Caco-2 (cell line): ENCODE measurements at regions not wholly inside any gene's neighbourhood (a gene's known extent, or its start where the extent isn't known, plus 50 kb on each side); places are given as distances from the start of the nearest gene placed in this dataset.
"Not testable (repeated sequence)": the region's sequence is repeated elsewhere in the genome, so short reads cannot be mapped to it uniquely, and the experiment has no call there.

Experiments
- BruUV-seq: library from RNA; stranded (reverse); fragments of 400-500 nt; replicated peaks from 2 replicates; lab custom pipeline; 2021; lab: Mats Ljungman, UMichigan
- CTCF ChIA-PET: fragments of 300-600 bp; sonication (Branson Sonifier 250); formaldehyde crosslinking; loops from one replicate; lab custom pipeline; 2022; ENCODE audit warnings: antibody characterized with exemption; lab: Charles Lee
- POLR2A ChIA-PET: fragments of 300-600 bp; sonication (Branson Sonifier 250); formaldehyde crosslinking; loops from one replicate; lab custom pipeline; 2022; ENCODE audit warnings: antibody characterized with exemption; lab: Charles Lee
- DNase-seq, 2 experiments: peaks; one replicate each; pipeline versions ENCODE4 v3.0.0 to v3.0.0-alpha.2; 2020 to 2022
- H3K27me3 ChIP-seq: replicated peaks from 2 replicates; pipeline ENCODE4 v1.6.0; 2011; ENCODE audit warnings: low read length; ENCODE audit not compliant: control insufficient read depth, insufficient read depth
- H3K36me3 ChIP-seq: 2 replicates; pipeline ENCODE4 v1.5.1; 2011; ENCODE audit warnings: low read length; ENCODE audit not compliant: control insufficient read depth, insufficient read depth
- H3K4me1 ChIP-seq: fragments of 250-450 bp; sonication (Bioruptor Pico); 2 replicates; pipeline ENCODE4 v1.5.1; 2020; ENCODE audit warnings: mild to moderate bottlenecking
- H3K4me3 ChIP-seq: 2 replicates; pipeline ENCODE4 v1.5.1; 2011; ENCODE audit warnings: low read depth, mild to moderate bottlenecking, control low read depth, low read length
- H3K9me3 ChIP-seq: fragments of 250-450 bp; sonication (Bioruptor Pico); 2 replicates; pipeline ENCODE4 v1.5.1; 2020; ENCODE audit warnings: mild to moderate bottlenecking, moderate library complexity
- H3K27ac Mint-ChIP-seq: one replicate; pipeline ENCODE4 v1.8.0; 2022; ENCODE audit warnings: mixed read lengths; ENCODE audit not compliant: unreplicated experiment
- H3K27me3 Mint-ChIP-seq: one replicate; pipeline ENCODE4 v1.8.0; 2022; ENCODE audit warnings: mixed read lengths; ENCODE audit not compliant: insufficient read depth, unreplicated experiment
- H3K36me3 Mint-ChIP-seq: one replicate; pipeline ENCODE4 v1.8.0; 2022; ENCODE audit warnings: mild to moderate bottlenecking, mixed read lengths; ENCODE audit not compliant: insufficient read depth, unreplicated experiment
- H3K4me1 Mint-ChIP-seq: one replicate; pipeline ENCODE4 v1.8.0; 2022; ENCODE audit warnings: low read depth, mixed read lengths; ENCODE audit not compliant: unreplicated experiment
- H3K4me3 Mint-ChIP-seq: one replicate; pipeline ENCODE4 v1.8.0; 2022; ENCODE audit warnings: mild to moderate bottlenecking, moderate library complexity, mixed read lengths; ENCODE audit not compliant: unreplicated experiment
- H3K9me3 Mint-ChIP-seq: one replicate; pipeline ENCODE4 v1.8.0; 2022; ENCODE audit warnings: mixed read lengths; ENCODE audit not compliant: unreplicated experiment
- CTCF ChIP-seq, 2 experiments: fragments of 200-600 bp in 1 of 2; IDR thresholded peaks; 1 replicate in 1 of 2; 2 replicates in 1 of 2; pipeline versions ENCODE4 v1.5.1 to v1.8.0; 2011 to 2022; ENCODE audit warnings: antibody characterized with exemption in 1 of 2, control low read depth in 1 of 2, inconsistent platforms in 1 of 2, low read depth in 1 of 2, low read length in 1 of 2, mild to moderate bottlenecking in 1 of 2, moderate library complexity in 1 of 2; ENCODE audit not compliant: insufficient read depth in 1 of 2, severe bottlenecking in 1 of 2, unreplicated experiment in 1 of 2
- intact Hi-C: fragments of 100-400 bp; cut with micrococcal nuclease; formaldehyde crosslinking; loops from one replicate; pipeline ENCODE4 v1.10.0; 2022; ENCODE audit not compliant: unreplicated experiment

- H3K4me1 ChIP-seq, result no peaks in the 10 kb centered on the region
- ChIA-PET CTCF (no interaction called here), POLR2A (no interaction called here)
- Mint-ChIP-seq H3K4me1 (peaks cover 8% of the 10 kb centered on the region), H3K27ac (no peak overlapping the region), H3K4me3 (no peak overlapping the region), H3K27me3 (no peaks in the 10 kb centered on the region), H3K36me3 (no peaks in the 10 kb centered on the region), H3K9me3 (no peaks in the 10 kb centered on the region)
- DNase-seq, result peak in 1 of 2 experiments; percentile 0
- no TSS peak for BruUV-seq
- no peaks in the 10 kb centered on the region for H3K27me3 ChIP-seq
- intact Hi-C loops, result no loop called here
- no peak for TF ChIP-seq CTCF (IDR thresholded peaks at IDR 0.05; ENCODE audit: insufficient read depth in 1 of 2, low read depth in 1 of 2, low read length in 1 of 2, severe bottlenecking in 1 of 2, unreplicated experiment in 1 of 2)
- H3K36me3 ChIP-seq, result no peaks in the 10 kb centered on the region
- no peak overlapping the region for H3K4me3 ChIP-seq
- H3K9me3 ChIP-seq, result no peaks in the 10 kb centered on the region
Measured at GRCh38 chr18:64747803-64748202, 598.9 kb upstream of the LINC00305 start.

- no peak for TF ChIP-seq CTCF (IDR thresholded peaks at IDR 0.05; ENCODE audit: insufficient read depth in 1 of 2, low read depth in 1 of 2, low read length in 1 of 2, severe bottlenecking in 1 of 2, unreplicated experiment in 1 of 2)
- H3K4me3 Mint-ChIP-seq, result no peak overlapping the region
- H3K9me3 Mint-ChIP-seq, result no peaks in the 10 kb centered on the region
- Histone ChIP-seq H3K4me3 (no peak overlapping the region), H3K36me3 (no peaks in the 10 kb centered on the region), H3K9me3 (no peaks in the 10 kb centered on the region), H3K27me3 (no peaks in the 10 kb centered on the region), H3K4me1 (no peaks in the 10 kb centered on the region)
- CTCF ChIA-PET, result no interaction called here
- no peaks in the 10 kb centered on the region for H3K4me1 Mint-ChIP-seq
- no peaks in the 10 kb centered on the region for H3K27me3 Mint-ChIP-seq
- no peak overlapping the region for H3K27ac Mint-ChIP-seq
- POLR2A ChIA-PET, result no interaction called here
- BruUV-seq, result no TSS peak
- DNase-seq, result no peak
- intact Hi-C loops, result no loop called here
- no peaks in the 10 kb centered on the region for H3K36me3 Mint-ChIP-seq
Measured at GRCh38 chr18:64742898-64743297, 594.0 kb upstream of the LINC00305 start.

GRCh38 chr18:64734063-64734462, 585.2 kb upstream of the LINC00305 start:
- intact Hi-C loops, result no loop called here
- H3K36me3 ChIP-seq, result no peaks in the 10 kb centered on the region
- TF ChIP-seq CTCF (IDR thresholded peaks at IDR 0.05; ENCODE audit: insufficient read depth in 1 of 2, low read depth in 1 of 2, low read length in 1 of 2, severe bottlenecking in 1 of 2, unreplicated experiment in 1 of 2), result no peak
- Mint-ChIP-seq H3K4me3 (no peak overlapping the region), H3K36me3 (no peaks in the 10 kb centered on the region), H3K27me3 (no peaks in the 10 kb centered on the region), H3K27ac (no peak overlapping the region), H3K4me1 (no peaks in the 10 kb centered on the region), H3K9me3 (no peaks in the 10 kb centered on the region)
- H3K4me1 ChIP-seq, result no peaks in the 10 kb centered on the region
- ChIA-PET CTCF (no interaction called here), POLR2A (no interaction called here)
- no peaks in the 10 kb centered on the region for H3K27me3 ChIP-seq
- DNase-seq, result no peak
- no peak overlapping the region for H3K4me3 ChIP-seq
- no TSS peak for BruUV-seq
- H3K9me3 ChIP-seq, result no peaks in the 10 kb centered on the region

- DNase-seq, H3K4me3 ChIP-seq, H3K4me3 Mint-ChIP-seq, H3K9me3 Mint-ChIP-seq, H3K36me3 Mint-ChIP-seq, CTCF ChIA-PET, POLR2A ChIA-PET, BruUV-seq, H3K36me3 ChIP-seq, intact Hi-C loops, H3K27me3 ChIP-seq, H3K9me3 ChIP-seq, H3K4me1 Mint-ChIP-seq, H3K27me3 Mint-ChIP-seq, H3K4me1 ChIP-seq, H3K27ac Mint-ChIP-seq: not testable (repeated sequence)
Measured at GRCh38 chr18:64725657-64726056, 576.8 kb upstream of the LINC00305 start.
